ENCODE measurements at regions not wholly inside any gene's neighbourhood (a gene's known extent, or its start where the extent isn't known, plus 50 kb on each side); places are given as distances from the start of the nearest gene placed in this dataset.
A peak's percentile ranks its signal among the peaks of the same experiment; 100 is the strongest.

- DNase-seq, result no peak
Observed at GRCh38 chr13:75231235-75231634, 250.7 kb downstream of the TBC1D4 start.

GRCh38 chr13:75226733-75227435 is 255.1 kb downstream of the TBC1D4 start:
- peak; percentile 89 for DNase-seq

- peak; percentile 8 for DNase-seq
Observed at GRCh38 chr13:75226092-75226491, 255.9 kb downstream of the TBC1D4 start.

GRCh38 chr13:75225288-75226032 is 256.5 kb downstream of the TBC1D4 start:
- DNase-seq, result no peak

- DNase-seq, result no peak
Observed at GRCh38 chr13:75224053-75224742, 257.8 kb downstream of the TBC1D4 start.

- DNase-seq, result no peak
Observed at GRCh38 chr13:75222031-75222430, 259.9 kb downstream of the TBC1D4 start.

- no peak for DNase-seq
Observed at GRCh38 chr13:75220861-75221260, 261.1 kb downstream of the TBC1D4 start.

GRCh38 chr13:75220238-75220542 is 261.8 kb downstream of the TBC1D4 start:
- no peak for DNase-seq

- DNase-seq, result peak; percentile 65
Observed at GRCh38 chr13:75219479-75220237, 262.3 kb downstream of the TBC1D4 start.

- DNase-seq, result peak; percentile 78
Observed at GRCh38 chr13:75217949-75218348, 264.0 kb downstream of the TBC1D4 start.

GRCh38 chr13:75216038-75216437 is 265.9 kb downstream of the TBC1D4 start:
- no peak for DNase-seq

GRCh38 chr13:75214846-75215245 is 267.1 kb downstream of the TBC1D4 start:
- DNase-seq, result no peak

GRCh38 chr13:75202981-75203380 is 279.0 kb downstream of the TBC1D4 start:
- no peak for DNase-seq

GRCh38 chr13:75197803-75198202 is 284.2 kb downstream of the TBC1D4 start:
- DNase-seq, result no peak

- DNase-seq, result peak; percentile 76
Observed at GRCh38 chr13:75196147-75196837, 285.7 kb downstream of the TBC1D4 start.

GRCh38 chr13:75195495-75196146 is 286.3 kb downstream of the TBC1D4 start:
- DNase-seq, result no peak

GRCh38 chr13:75194717-75195462 is 287.1 kb downstream of the TBC1D4 start:
- DNase-seq, result no peak

GRCh38 chr13:75186379-75186778 is 295.6 kb downstream of the TBC1D4 start:
- DNase-seq, result no peak

- DNase-seq, result peak; percentile 86
Observed at GRCh38 chr13:75181906-75182305, 300.1 kb downstream of the TBC1D4 start.

GRCh38 chr13:75180805-75181455 is 301.0 kb downstream of the TBC1D4 start:
- peak; percentile 92 for DNase-seq
